H1 (cell line): ENCODE measurements at regions not wholly inside any gene's neighbourhood (a gene's known extent, or its start where the extent isn't known, plus 50 kb on each side); places are given as distances from the start of the nearest gene placed in this dataset.

Experiments used
- BCL11A ChIP-seq, 2 experiments: IDR thresholded peaks; one replicate each; pipeline ENCODE4 v1.6.1; 2011; ENCODE audit warnings: low read depth in 2 of 2, low read length in 2 of 2, mild to moderate bottlenecking in 2 of 2
- EGR1 ChIP-seq: IDR thresholded peaks from 2 replicates; pipeline ENCODE4 v1.6.1; 2011; ENCODE audit warnings: low read depth, low read length, borderline replicate concordance
- TF ChIP-seq, protein P1 (sequence below): fragments of 300-600 bp; sonication (generic); IDR thresholded peaks from 2 replicates; pipeline ENCODE4 v1.7.1; 2012; ENCODE audit warnings: low read length, moderate library complexity, mild to moderate bottlenecking, inconsistent platforms; ENCODE audit not compliant: insufficient replicate concordance

GRCh38 chr11:26254378-26254777 is 77.6 kb upstream of the ANO3 start (continued):
- TF ChIP-seq, protein P1, sequence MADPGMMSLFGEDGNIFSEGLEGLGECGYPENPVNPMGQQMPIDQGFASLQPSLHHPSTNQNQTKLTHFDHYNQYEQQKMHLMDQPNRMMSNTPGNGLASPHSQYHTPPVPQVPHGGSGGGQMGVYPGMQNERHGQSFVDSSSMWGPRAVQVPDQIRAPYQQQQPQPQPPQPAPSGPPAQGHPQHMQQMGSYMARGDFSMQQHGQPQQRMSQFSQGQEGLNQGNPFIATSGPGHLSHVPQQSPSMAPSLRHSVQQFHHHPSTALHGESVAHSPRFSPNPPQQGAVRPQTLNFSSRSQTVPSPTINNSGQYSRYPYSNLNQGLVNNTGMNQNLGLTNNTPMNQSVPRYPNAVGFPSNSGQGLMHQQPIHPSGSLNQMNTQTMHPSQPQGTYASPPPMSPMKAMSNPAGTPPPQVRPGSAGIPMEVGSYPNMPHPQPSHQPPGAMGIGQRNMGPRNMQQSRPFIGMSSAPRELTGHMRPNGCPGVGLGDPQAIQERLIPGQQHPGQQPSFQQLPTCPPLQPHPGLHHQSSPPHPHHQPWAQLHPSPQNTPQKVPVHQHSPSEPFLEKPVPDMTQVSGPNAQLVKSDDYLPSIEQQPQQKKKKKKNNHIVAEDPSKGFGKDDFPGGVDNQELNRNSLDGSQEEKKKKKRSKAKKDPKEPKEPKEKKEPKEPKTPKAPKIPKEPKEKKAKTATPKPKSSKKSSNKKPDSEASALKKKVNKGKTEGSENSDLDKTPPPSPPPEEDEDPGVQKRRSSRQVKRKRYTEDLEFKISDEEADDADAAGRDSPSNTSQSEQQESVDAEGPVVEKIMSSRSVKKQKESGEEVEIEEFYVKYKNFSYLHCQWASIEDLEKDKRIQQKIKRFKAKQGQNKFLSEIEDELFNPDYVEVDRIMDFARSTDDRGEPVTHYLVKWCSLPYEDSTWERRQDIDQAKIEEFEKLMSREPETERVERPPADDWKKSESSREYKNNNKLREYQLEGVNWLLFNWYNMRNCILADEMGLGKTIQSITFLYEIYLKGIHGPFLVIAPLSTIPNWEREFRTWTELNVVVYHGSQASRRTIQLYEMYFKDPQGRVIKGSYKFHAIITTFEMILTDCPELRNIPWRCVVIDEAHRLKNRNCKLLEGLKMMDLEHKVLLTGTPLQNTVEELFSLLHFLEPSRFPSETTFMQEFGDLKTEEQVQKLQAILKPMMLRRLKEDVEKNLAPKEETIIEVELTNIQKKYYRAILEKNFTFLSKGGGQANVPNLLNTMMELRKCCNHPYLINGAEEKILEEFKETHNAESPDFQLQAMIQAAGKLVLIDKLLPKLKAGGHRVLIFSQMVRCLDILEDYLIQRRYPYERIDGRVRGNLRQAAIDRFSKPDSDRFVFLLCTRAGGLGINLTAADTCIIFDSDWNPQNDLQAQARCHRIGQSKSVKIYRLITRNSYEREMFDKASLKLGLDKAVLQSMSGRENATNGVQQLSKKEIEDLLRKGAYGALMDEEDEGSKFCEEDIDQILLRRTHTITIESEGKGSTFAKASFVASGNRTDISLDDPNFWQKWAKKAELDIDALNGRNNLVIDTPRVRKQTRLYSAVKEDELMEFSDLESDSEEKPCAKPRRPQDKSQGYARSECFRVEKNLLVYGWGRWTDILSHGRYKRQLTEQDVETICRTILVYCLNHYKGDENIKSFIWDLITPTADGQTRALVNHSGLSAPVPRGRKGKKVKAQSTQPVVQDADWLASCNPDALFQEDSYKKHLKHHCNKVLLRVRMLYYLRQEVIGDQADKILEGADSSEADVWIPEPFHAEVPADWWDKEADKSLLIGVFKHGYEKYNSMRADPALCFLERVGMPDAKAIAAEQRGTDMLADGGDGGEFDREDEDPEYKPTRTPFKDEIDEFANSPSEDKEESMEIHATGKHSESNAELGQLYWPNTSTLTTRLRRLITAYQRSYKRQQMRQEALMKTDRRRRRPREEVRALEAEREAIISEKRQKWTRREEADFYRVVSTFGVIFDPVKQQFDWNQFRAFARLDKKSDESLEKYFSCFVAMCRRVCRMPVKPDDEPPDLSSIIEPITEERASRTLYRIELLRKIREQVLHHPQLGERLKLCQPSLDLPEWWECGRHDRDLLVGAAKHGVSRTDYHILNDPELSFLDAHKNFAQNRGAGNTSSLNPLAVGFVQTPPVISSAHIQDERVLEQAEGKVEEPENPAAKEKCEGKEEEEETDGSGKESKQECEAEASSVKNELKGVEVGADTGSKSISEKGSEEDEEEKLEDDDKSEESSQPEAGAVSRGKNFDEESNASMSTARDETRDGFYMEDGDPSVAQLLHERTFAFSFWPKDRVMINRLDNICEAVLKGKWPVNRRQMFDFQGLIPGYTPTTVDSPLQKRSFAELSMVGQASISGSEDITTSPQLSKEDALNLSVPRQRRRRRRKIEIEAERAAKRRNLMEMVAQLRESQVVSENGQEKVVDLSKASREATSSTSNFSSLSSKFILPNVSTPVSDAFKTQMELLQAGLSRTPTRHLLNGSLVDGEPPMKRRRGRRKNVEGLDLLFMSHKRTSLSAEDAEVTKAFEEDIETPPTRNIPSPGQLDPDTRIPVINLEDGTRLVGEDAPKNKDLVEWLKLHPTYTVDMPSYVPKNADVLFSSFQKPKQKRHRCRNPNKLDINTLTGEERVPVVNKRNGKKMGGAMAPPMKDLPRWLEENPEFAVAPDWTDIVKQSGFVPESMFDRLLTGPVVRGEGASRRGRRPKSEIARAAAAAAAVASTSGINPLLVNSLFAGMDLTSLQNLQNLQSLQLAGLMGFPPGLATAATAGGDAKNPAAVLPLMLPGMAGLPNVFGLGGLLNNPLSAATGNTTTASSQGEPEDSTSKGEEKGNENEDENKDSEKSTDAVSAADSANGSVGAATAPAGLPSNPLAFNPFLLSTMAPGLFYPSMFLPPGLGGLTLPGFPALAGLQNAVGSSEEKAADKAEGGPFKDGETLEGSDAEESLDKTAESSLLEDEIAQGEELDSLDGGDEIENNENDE: no peak
- TF ChIP-seq BCL11A (IDR thresholded peaks at IDR 0.05; ENCODE audit: low read depth in 2 of 2, low read length in 2 of 2) (no peak), EGR1 (no peak)
